NCI-H187 (cell line): ENCODE measurements at regions not wholly inside any gene's neighbourhood (a gene's known extent, or its start where the extent isn't known, plus 50 kb on each side); places are given as distances from the start of the nearest gene placed in this dataset.
"Not testable (repeated sequence)": the region's sequence is repeated elsewhere in the genome, so short reads cannot be mapped to it uniquely, and the experiment has no call there.

Experiments
- DNase-seq, 2 experiments: peaks; one replicate each; lab custom pipeline; 2025; lab: John Stamatoyannopoulos, UW

DNA sequence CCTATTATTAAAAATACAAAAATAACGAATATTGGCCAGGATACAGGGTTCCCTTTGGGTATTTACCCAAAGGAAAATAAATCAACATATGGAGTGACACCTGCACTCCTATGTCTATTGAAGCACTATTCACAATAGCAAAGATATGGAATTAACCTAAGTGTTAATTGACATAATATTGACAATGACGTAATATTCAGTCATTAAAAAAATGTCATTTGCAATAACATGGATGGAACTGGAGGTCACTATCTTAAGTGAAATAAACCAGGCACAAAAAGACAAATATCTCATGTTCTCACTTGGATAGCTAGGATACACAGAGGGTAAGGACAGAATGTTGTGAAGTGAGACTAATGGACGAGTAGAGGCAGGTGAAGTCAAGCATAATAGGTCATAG, 326.3 kb upstream of the PTGER4 start:
- DNase-seq, result no peak

DNA sequence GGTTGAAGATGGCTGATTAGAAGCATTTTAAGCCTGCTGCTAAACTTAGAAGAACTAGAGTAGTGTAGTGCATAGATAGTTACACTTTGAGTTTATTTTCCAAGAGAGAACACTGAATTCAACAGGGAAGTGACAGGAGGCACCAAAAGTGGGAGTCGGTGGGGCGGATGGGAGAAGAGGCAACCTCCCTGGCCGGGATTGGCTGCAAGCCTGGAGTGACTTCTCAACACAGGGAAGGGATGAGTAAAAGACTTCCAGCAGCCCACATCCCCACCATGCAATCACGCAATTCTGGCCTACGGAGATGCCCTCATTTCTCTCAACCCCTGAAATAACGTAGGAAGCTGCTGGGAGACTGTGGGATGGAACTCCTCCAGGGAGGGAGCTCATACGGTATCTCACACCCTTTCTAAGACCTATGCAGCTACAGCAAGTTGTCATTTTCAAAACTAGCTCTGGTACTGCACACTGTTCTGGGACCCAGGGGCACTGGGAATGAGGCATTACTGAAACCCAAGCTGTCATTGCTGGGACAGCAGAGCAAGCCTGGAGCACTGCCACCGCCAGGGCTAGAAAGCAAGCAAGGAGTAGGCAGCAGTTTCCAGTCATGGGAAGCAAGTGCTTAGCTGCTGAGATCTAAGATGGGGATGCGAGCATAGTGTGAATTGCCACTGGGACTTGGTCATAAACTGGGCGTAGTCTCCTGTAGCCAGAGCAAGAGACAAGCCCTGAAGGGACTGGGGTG, 331.6 kb upstream of the PTGER4 start:
- DNase-seq, result no peak

DNA sequence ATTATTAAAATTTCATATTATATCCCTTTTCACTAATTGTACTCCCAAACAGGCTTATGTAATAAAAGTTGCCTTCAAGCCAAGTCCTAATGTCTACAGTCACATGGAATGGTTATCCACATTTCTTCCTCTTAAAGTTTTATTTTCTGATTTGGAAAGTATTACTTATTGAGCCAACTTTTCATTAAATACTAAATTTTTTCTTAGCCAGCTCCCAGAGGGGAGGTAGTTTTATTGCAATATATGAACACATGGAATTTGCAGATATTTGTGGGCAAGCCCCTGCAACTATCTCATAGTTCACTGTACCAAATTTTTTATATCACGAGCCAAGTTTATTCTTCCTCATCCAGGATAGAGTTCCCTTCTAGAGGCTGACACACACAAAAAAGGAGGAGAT, 332.8 kb upstream of the PTGER4 start:
- DNase-seq, result no peak

DNA sequence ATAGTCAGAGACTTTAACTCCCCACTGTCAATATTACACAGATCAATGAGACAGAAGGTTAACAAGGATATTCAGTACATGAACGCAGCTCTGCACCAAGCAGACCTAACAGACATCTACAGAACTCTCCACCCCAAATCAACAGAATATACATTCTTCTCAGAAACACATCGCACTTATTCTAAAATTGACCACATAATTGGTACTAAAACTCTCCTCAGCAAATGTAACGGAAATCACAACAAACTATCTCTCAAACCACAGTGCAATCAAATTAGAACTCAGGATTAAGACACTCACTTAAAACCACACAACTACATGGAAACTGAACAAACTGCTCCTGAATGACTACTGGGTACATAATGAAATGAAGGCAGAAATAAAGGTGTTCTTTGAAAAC, 341.3 kb upstream of the PTGER4 start:
- DNase-seq, result not testable (repeated sequence)

DNA sequence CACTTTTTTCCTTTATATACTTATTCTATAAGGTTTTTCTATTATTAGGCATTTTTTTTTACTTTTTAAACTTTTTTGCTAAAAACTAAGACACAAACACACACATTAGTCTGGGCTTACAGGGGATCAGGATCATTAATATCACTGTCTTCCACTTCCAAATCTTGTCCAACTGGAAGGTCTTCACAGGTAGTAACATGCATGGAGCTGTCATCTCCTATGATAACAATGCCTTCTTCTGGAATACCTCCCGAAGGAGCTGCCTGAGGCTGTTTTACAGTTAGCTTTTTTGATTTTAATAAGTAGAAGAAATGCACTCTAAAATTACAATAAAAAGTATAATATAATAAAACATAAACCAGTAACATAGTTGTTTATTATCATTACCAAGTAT, 345.5 kb upstream of the PTGER4 start:
- DNase-seq, result no peak

DNA sequence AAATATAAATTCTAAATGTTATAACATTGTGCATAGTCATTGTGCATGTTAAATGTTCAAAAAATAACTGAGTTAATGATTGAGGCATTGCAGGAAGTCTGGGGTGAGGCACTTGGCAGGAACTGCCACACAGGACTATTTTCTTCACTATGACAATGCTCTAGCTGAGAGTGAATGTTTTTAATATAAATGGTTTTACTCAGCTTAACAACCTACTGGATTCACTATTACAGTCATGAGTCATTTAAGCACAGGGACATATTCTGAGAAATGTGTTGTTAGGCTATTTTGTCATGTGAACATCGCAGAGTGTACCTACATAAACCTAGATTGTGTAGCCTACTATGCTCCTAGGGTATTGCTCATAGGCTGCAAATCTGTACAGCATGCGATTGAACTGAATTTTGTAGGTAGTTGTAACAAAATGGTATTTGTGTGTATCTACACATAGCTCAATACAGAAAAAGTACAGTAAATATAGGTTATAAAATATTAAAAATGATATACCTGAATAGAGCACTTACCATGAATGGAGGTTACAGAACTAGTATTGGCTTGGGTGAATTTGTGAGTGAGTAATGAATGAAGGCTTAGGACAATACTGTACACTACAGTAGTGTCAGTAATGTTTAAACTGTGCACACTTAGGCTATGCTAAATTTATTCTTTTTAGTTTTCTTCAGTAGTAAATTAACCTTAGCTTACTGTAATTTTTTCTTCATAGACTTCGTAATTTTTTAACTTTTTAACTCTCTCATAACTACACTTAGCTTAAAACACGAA, 346.1 kb upstream of the PTGER4 start:
- no peak for DNase-seq

DNA sequence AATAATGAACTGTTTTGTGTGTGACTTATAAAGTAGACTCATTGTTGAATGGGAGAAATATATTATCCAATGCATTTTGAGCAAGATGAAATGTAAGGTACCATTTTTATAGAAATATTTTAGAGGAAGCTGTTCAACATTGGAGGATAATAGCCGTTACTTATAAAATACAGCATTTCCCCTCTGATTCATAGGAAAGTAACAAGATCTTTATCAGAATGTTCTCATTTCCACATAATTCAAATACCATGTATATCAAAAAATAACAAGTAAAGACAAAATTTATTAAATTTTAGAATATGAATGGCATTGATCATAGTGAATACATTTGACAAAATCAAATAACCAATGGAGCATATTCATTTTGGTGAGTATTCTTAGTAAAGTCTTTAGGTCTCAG, 346.7 kb upstream of the PTGER4 start:
- no peak for DNase-seq

DNA sequence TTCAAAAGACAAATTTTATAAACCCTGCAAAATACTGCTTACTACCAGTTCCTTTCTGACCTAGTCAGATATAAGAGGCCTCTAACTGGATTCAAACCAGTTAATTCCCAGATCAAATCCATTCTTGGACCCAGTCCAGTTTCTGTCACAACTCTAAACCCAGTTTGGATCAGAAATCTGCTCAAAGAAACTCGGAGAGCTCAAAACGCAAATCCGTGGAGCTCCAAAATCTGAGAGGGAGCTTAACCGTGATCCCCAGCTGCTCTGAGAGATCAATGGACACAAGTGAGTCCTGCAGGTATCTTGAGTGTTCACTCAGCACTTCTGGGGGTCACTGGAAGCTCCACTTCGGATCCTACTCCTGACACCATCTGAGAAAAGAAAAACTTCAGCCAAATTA, 348.1 kb upstream of the PTGER4 start:
- DNase-seq, result no peak

DNA sequence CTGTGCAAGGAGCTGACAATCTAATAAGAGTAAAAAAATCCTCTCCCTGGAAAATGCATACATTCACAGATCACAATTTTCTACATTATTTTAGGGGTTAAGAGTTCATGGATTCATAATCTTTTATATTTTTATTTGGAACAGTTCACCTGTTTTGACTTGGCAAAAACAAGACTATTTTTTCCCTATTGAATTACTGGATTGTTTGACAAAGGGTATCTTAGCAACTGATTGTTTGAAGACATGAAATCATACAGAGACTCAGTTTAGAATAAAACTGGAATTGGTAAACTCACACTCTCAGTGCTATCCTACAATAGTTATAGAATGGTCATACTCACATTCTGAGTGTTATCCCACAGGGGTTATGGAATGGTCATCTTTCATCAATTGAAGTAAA, 358.2 kb upstream of the PTGER4 start:
- DNase-seq, result no peak

DNA sequence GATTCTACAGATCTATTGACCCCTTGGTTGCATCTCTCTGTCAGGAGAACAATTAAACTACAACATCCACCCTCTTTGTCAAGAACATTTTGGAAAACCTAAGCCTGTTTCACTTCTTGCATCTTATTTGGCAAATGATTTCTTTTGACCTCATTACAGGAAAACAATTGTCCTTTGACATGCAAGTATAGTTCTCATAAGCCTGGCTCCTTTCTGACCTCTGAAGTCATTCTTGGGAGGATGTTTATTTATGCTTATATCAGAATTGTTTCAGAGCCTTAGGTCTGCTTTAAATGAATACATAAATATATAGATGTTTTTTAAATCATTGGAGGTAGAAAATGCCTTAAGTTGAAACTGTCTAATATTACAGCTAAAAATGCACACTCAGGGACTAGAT, 361.3 kb upstream of the PTGER4 start:
- no peak for DNase-seq

DNA sequence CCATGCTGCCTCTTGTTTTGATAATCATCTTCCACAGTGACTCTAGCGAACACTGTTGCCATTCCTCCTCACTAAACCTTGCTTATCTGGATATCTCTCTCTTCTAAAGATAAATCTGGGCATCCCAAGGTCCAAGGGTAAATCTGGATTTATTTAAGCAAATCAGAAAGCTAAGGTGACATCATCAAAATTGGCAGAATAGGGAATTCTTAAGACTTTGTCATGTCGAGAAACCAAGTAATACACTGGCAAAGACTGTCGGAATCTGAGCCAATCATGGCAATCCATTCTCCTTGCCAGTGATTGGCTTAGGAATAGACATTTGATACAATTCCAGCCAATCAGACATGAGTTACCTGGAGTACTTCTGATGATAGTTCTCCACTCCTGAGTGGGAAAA, 362.7 kb upstream of the PTGER4 start:
- no peak for DNase-seq

DNA sequence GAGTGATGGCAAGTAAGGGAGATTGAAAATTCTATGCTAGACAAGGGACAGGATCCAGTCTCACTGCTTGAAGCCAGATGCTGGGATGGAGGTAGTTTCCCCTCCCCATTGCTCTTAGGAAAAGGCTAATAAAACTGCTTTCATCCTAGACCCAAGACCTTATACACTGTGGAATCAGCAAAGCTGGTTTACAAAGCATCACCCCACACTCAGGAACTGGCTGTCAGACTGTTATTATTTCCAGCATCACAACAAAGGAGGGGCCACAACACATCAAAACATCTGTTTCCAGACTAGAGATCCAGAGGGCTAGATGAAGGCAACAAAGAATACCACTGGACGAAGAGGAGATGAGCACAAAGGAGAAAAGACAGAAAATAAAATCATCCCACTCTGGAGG, 364.6 kb upstream of the PTGER4 start:
- no peak for DNase-seq

DNA sequence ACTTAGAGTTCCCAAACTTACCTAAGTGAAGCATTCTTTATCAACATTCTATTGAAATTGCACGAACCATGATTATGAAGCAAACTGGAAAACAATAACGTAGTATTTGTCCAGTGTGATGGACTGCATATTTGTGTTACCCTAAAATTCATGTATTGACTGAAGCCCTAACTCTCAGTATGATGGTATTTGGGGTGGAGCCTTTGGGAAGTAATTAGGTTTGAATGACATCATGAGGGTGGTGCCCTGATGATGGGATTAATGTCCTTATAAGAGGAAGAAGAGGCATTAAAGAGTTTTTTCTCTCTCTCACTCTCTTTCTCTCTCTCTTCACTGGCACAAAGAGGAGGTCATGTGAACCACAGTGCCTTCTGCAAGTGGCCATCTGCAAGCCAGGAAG, 365.4 kb upstream of the PTGER4 start:
- DNase-seq, result no peak

DNA sequence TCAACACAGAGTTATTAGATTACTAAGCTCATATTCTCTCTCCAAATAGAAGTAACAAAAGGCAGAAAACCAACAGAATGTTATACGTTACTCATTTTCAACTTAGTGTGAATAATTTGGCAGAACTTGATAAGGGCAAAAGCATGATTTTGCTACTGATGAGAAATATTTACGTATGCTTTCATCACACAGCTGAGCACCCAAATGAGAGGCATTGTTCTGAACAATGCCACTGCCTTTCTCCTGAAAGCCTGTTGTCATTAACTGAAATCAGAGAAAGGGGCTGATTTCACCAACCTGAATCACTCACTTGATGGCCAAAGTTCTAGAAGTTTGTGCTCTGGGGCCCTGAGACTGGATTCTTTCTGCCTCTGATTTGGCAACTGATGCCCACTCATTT, 367.5 kb upstream of the PTGER4 start:
- DNase-seq, result no peak

DNA sequence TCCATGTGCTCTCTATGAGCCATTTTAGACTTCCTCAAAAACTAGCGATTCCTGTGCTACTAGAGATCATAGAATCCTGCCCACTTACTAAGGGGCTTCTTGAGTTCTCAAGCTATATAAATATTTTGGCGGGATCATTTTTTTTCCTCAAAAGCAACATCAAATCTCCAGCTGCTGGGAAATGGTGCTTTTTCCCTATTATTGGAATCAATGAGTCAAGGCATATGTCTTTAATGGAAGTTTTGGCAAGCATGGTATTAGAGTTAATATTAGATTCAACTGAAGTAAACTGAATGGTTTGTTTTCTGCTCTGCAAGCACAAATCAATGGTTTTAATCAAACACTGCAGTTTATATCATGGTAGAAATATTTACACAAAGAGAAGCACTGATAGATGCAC, 369.9 kb upstream of the PTGER4 start:
- DNase-seq, result no peak

DNA sequence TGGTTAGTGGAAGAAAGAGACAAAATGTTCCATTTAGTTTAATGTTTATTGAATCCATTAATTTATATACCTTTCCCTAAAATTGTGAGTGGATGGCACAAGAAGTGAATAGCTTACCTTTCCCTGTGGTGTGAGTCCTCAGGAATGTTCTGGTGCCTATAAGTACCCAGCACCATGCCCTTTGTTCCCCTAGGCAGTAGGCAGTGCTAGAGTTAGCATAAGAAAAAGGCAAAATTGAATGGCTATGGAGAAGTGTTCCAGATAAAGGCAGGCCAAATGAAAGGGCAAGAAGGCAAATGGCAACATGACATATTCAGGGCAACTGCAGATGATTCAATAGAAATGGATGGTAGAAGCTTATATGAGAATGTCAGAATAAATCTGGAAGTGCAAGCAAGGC, 370.8 kb upstream of the PTGER4 start:
- DNase-seq, result no peak

DNA sequence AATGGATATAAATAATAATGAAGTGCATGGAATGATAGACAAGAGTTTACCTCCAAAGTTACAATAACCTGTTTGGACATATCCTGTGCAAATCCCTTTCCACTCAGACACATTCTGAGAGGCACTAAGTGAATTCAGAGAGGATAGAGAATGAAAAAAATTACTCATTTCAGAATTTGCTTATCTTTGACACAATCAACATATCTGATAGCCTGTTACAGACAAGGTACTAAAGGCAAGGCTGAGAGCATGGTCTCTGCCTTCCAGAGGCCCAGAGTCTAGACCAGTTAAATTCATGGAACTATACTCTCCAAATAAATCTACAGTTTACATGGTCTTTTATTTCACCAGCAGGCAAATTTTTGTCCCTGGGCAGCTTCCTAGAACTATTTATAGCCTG, 371.8 kb upstream of the PTGER4 start:
- DNase-seq, result no peak

DNA sequence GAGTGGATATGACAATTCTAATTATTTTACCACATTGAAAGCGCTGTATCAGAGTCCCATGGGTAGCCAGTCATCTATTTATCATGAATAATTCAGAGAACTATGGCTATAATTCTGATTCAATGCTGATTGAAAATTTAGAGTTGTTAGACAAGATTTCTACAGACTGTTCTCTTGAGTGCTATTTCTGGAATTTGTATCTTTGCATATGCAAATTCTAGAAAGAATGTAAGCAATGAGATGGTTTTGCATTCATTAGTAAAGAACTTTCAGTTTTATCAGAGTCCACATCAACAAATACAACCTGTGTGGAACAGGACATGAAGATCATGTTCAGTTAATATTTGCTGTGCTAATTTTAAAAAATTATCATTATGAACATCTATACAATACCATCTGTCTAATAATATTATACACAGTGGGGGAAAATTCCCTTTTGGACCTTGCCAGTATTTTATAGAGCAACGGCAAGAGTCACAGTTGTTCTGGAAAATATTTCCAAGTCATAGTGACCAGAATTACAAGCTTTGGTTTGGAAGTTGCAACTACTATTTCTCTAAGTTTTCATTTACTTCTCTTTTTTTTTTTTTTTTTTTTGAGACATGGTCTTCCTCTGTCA, 372.7 kb upstream of the PTGER4 start:
- no peak for DNase-seq

DNA sequence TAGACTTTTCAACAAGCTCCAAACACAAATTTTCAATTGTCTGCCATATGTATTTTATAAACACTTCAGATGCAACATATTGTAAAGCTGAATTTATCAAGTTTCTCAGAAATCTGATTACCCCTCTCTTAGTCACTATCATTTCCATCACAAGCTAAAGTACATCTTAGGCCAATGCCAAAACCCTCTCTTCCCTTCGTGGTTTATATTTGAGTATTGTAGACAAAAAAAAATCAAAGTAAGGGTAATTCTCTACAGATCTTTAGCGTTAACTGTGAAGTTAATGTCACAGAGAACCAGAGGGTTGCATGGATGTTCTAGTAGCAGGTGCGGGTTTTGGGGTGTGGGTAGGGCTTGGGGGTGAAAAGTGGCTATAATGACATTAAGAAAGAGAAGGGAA, 387.7 kb upstream of the PTGER4 start:
- no peak for DNase-seq

DNA sequence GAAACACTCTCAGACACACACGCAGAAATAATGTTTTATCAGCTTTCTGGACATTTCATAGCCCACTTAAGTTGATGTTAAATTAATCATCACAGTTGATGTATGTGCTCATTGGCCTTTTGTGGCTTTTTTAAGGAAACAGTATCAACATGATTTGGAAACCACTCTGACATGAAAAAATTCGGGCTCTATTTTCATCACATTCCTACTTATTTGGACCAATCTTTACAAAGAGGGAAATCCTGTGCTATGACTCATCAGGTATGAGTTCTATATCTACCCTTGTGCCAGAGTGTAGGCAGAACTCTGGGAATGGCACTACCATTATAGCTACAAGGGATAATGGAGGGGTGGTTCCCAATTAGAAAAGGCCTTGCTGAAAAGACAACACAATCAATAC, 388.4 kb upstream of the PTGER4 start:
- no peak for DNase-seq

DNA sequence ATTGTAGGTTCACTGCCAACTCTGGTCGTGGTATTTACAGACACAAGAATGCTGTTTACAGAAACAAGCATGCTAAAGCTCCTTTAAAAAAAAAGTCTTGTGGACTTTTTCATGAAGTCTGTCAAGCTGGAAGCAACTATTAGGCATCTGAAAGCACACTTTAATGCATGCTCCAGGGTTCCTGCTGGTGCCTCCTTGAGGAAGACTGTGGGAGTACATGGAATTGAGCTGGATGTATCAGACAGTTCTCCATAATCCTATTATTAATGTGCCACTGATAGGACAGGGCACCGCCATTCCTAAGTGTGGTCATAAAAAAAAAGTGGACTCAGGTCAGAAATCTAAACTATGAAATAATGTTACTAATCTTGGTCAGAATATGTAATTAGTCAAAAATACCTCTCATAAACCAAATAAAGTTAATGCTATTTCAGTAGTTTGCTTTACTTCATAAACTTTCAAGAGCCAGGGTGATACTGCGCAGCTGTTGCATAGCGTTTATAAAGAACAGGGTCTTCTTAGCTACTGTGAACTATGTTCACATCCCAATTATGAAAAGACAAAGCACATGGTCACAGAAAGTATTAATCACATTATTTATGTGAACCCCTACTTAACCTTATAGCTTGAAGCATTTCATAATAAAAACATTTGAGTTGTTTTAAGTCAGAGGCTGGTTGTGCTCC, 390.8 kb upstream of the PTGER4 start:
- DNase-seq, result no peak

DNA sequence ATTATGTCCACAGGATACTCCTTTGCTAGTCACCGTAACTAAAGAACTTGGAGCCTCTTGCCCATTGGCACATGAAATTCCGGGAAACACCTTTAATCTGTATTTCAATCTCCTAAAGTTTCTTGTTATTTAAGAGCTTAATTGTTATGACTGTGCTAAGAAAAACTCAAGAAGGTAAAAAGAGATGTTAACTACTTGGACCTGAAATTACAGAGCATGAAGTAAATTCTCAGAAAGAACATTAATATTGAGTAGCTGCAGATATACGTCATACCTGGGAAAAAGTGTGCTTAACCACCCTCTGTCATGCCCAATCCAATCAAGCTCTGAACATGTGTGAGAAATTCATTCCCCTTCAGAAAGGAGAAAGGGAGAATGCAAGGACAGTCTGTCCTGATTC, 394.9 kb upstream of the PTGER4 start:
- no peak for DNase-seq

DNA sequence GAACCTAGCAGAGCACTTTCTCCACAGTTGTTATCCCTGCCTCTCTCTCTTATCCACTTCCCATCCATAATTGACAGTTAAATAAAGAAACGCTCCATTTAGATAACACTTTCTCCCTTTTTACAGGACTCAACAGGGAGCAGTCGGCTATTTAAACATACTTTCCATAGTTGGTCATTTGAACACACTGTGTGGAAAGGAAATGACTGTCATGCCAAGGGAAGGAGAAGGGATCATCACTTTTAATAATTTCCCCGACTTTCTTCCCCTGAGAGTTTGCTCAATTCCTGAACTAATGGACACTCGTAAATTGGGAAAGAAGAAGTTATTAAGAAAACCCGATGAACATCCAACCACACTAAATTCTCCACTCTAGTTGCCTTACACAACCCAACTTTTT, 400.8 kb upstream of the PTGER4 start:
- DNase-seq, result no peak
